ENCODE measurements at regions not wholly inside any gene's neighbourhood (a gene's known extent, or its start where the extent isn't known, plus 50 kb on each side); places are given as distances from the start of the nearest gene placed in this dataset.
"Not testable (repeated sequence)": the region's sequence is repeated elsewhere in the genome, so short reads cannot be mapped to it uniquely, and the experiment has no call there.

DNA sequence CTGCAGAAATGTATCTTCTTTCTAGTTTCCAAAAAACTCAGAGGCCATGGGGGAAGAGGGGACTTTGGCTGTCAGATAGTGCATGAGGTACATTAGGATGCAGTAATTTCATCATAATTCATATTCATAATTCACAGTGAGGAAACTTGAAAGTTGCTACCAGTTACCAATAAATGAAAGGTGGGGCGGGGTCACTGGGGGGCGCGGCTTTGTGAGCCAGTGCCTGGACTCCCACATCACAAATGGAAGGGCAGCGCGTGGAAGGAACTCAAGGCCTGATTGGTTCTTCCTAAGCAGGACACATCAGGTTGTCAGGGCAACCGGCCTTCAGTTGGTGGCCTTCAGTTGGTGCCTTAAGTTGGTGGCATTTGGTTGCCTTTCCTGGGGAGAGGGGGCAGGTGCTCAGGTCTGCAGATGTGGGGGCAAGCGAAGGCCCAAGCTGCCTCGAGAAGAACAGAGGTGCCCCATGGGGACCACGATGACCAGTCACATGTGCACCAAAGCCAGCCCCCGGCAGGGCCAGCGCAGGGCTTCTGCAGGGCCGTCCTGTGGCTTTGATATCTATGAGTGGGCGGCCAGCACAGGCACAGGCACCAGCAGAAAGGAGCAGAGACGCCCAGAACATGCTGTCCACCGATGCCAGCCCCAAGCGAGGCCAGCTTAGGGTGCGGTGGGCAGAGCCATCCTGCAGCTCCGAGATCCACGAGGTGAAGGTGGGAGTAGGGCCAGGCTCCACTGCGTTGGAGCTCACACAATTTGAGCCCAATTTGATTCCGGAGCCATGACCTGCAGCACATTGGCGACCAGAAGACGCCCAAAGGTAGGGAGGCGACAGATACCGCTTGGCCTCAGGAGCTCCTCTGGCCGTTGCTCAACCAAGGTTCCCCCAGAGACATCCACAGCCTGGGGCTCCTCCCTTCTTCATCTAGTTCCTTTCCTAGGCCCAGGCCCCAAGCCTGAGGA, 3248.2 kb upstream of the OR11H1 start:
- H3K27ac Mint-ChIP-seq; H3K27me3 Mint-ChIP-seq; H3K4me3 Mint-ChIP-seq; DNase-seq; H3K36me3 Mint-ChIP-seq (ENCODE audit: low read depth); H3K4me1 Mint-ChIP-seq; H3K9me3 Mint-ChIP-seq; intact Hi-C loops (cut with micrococcal nuclease): not testable (repeated sequence)

DNA sequence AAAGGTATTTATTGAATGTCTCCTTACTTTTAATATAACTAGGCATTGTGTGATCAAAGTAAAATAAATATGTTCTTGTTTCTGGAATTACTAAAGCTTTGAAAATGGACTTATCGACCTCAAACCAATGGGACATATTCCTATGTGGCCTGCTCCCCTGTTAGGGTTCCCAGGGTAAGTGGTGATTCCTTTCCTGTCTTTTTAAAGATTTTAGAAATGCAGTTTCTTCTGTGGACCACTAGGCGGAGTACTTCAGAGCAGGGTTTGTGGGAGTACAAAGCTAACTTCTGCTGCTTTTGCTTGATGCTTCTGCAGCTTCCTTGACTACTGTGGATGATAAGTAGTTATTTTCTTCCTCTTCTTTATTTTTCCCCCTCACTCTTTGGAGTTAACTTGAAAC, 3243.3 kb upstream of the OR11H1 start:
- H3K4me3 Mint-ChIP-seq; H3K27me3 Mint-ChIP-seq; H3K36me3 Mint-ChIP-seq (ENCODE audit: low read depth); intact Hi-C loops (cut with micrococcal nuclease); H3K27ac Mint-ChIP-seq; H3K9me3 Mint-ChIP-seq; H3K4me1 Mint-ChIP-seq; DNase-seq: not testable (repeated sequence)

DNA sequence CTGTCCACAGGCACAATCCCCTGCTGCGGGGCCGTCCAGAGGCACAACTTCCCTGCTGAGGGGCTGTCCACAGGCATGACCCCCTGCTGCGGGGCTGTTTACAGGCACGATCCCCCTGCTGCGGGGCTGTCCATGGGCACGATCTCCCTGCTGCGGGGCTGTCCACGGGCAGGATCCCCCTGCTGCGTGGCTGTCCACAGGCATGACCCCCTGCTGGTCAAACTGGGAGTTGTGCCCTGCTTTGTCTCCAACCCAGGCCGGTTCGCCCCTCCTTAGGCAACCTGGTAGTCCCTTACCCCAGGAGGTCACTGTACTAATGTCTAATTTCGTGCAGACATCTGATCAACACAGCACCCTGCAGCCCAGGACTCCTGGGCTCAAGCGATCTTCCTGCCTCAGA, 3230.6 kb upstream of the OR11H1 start:
- H3K4me1 Mint-ChIP-seq; H3K27me3 Mint-ChIP-seq; H3K9me3 Mint-ChIP-seq; intact Hi-C loops (cut with micrococcal nuclease); H3K4me3 Mint-ChIP-seq; H3K27ac Mint-ChIP-seq; H3K36me3 Mint-ChIP-seq (ENCODE audit: low read depth): not testable (repeated sequence)
- peak; percentile 50 for DNase-seq

Data from activated CD4-positive, alpha-beta T cell treated with anti-CD3 and anti-CD28 coated beads, Interleukin-2, amount 10 ng/mL, durations not matched to agents 24 days and 14 days (primary cell).